ENCODE measurements at regions not wholly inside any gene's neighbourhood (a gene's known extent, or its start where the extent isn't known, plus 50 kb on each side); places are given as distances from the start of the nearest gene placed in this dataset.
"Not testable (repeated sequence)": the region's sequence is repeated elsewhere in the genome, so short reads cannot be mapped to it uniquely, and the experiment has no call there.

- peak; percentile 17 for DNase-seq (ENCODE audit: low read depth)
- TF ChIP-seq CTCF (conservative IDR thresholded peaks at IDR 0.05; ENCODE audit: low read depth, low read length): no peak
- no peak overlapping the region for H3K4me3 ChIP-seq (ENCODE audit: low read depth, low read length)
These were observed 1033.5 kb downstream of the EFNA5 start for GRCh38 chr5:106637275-106637674.

- H3K4me3 ChIP-seq (ENCODE audit: low read depth, low read length): no peak overlapping the region
- no peak for TF ChIP-seq CTCF (conservative IDR thresholded peaks at IDR 0.05; ENCODE audit: low read depth, low read length)
- DNase-seq (ENCODE audit: low read depth): no peak
These were observed 1036.4 kb downstream of the EFNA5 start for GRCh38 chr5:106634375-106634774.

GRCh38 chr5:106633825-106634224 lies 1036.9 kb downstream of the EFNA5 start:
- H3K4me3 ChIP-seq (ENCODE audit: low read depth, low read length): no peak overlapping the region
- no peak for TF ChIP-seq CTCF (conservative IDR thresholded peaks at IDR 0.05; ENCODE audit: low read depth, low read length)

DNA sequence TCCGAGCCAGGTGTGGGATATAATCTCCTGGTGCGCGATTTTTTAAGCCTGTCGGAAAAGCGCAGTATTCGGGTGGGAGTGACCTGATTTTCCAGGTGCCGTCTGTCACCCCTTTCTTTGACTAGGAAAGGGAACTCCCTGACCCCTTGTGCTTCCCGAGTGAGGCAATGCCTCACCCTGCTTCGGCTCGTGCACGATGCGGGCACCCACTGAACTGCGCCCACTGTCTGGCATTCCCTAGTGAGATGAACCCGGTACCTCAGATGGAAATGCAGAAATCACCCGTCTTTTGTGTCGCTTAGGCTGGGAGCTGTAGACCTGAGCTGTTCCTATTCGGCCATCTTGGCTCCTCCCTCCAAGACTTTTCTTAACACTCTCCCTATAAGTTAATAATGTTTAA lies 1042.3 kb downstream of the EFNA5 start:
- not testable (repeated sequence) for H3K4me3 ChIP-seq (ENCODE audit: low read depth, low read length); DNase-seq (ENCODE audit: low read depth)

More at GRCh38 chr5:106633825-106634224, 1036.9 kb downstream of the EFNA5 start:
- DNase-seq (ENCODE audit: low read depth): no peak

DNA sequence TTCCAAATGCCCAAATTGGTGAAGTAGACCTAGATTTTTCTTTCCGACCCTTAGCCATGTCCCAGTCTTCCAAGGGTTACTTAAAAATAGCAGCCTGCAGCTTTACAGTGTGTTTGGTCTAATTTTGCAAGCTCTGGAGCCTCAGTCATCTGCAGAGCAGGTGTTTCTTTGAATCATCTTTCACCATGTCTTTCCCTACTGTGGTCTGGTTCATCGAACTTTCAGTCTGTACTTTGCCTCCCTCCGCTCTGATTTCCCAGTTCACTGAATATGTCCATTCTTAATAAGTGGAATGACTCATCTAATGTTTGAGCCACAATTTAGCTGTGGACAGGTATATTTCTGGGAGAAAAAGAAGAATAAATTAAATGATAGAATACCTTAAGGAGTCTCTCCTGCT lies 1060.7 kb downstream of the EFNA5 start:
- no peak for DNase-seq (ENCODE audit: low read depth)
- no peak overlapping the region for H3K4me3 ChIP-seq (ENCODE audit: low read depth, low read length)
- TF ChIP-seq CTCF (conservative IDR thresholded peaks at IDR 0.05; ENCODE audit: low read depth, low read length): no peak

DNA sequence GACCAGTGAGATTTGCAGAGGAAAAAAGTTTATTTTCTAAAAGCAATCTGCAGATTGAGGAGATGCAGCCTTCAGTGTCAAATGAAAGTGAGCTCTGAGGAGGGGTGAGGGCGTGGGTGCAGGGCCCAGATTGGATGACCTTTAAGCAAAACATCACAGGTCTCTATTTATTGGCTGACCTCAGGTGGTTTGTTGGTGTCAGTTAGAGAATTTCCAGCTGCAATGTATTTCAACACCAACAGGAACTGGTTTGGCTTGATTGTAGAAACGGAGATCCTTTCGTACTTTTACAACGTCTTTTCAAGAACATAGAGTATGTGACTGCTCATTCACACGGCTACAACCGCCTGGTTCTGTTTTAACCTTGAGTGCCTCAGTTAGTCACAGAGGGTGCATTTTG lies 1069.1 kb downstream of the EFNA5 start:
- no peak overlapping the region for H3K4me3 ChIP-seq (ENCODE audit: low read depth, low read length)
- DNase-seq (ENCODE audit: low read depth): peak; percentile 10
- no peak for TF ChIP-seq CTCF (conservative IDR thresholded peaks at IDR 0.05; ENCODE audit: low read depth, low read length)

DNA sequence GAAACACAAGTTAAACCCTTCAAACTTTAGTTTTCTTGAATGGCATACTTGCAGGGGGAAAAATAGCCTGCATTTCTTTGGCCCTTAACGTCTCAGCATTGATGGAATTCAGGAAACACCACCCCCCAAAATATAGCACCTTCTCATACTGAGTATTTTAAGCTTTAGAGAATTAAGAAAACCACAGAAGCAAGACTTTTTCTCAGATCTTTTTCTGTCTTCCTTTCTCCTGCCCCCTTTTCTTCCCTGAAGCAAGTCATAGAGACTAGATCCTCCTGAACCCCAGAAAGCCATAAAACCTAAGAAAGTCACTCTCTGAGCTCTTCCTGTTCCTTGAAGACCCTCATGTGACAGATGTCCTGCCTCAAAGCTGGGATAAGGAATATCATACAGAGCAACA lies 1069.9 kb downstream of the EFNA5 start:
- DNase-seq (ENCODE audit: low read depth): no peak
- no peak for TF ChIP-seq CTCF (conservative IDR thresholded peaks at IDR 0.05; ENCODE audit: low read depth, low read length)
- no peak overlapping the region for H3K4me3 ChIP-seq (ENCODE audit: low read depth, low read length)

GRCh38 chr5:106595864-106596263 lies 1074.9 kb downstream of the EFNA5 start:
- no peak for TF ChIP-seq CTCF (conservative IDR thresholded peaks at IDR 0.05; ENCODE audit: low read depth, low read length)
- DNase-seq (ENCODE audit: low read depth): no peak
- no peak overlapping the region for H3K4me3 ChIP-seq (ENCODE audit: low read depth, low read length)

Data from choroid plexus epithelial cell (primary cell).